ENCODE measurements at regions not wholly inside any gene's neighbourhood (a gene's known extent, or its start where the extent isn't known, plus 50 kb on each side); places are given as distances from the start of the nearest gene placed in this dataset.
"Not testable (repeated sequence)": the region's sequence is repeated elsewhere in the genome, so short reads cannot be mapped to it uniquely, and the experiment has no call there.

DNA sequence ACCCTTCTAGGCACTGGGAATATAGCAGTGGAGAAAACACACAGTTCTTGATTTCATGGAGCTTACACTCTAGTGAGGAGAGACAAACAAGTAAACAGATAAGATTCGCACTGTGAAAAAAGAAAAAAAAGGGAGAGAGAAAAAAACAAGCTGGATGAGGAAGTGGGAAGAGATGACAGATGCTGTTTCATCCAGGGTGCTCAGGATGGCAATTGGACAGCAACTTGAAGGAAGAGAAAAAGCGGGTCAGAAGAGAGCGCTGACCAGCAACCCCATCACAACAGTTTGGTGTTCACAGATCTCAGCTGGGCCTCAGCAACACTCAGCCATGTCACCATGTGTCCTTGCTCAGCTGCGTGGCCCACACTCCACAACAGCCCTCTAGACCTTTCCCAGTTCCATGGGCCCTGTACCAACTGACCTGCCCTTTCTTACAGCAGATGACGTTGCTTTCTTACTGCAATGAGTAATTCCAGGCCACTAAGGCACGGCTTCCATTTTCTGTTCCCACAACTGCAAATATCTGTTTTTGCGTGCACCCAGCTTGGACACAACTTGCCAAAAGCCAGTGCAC, 230.8 kb downstream of the MEX3B start:
- no peak for DNase-seq

- no peak for DNase-seq
These were observed 232.6 kb downstream of the MEX3B start for GRCh38 chr15:81813215-81813614.

DNA sequence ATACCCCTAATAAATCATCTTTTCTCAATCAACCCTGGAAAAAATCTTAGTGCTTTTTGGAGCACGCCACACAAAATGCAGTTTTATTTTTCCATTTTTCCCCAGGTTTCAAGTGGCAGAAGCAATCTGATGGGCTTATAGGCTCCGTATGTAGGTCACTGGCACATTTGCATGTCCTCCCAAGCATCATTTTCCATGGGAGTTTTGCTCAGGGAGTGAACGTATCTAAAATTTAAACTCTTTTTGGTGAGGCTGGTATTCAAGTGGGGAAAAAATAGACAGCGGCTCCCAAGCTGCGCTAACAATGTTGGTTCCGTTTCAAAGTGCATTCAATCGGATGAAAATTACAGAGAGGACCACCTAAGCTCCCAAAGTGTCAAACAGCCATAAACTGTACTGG, 233.4 kb downstream of the MEX3B start:
- no peak for DNase-seq

GRCh38 chr15:81811736-81812135, 234.1 kb downstream of the MEX3B start:
- no peak for DNase-seq

- peak in 1 of 2 donors; percentile 2 for DNase-seq
These were observed 236.3 kb downstream of the MEX3B start for GRCh38 chr15:81809543-81809942.

DNA sequence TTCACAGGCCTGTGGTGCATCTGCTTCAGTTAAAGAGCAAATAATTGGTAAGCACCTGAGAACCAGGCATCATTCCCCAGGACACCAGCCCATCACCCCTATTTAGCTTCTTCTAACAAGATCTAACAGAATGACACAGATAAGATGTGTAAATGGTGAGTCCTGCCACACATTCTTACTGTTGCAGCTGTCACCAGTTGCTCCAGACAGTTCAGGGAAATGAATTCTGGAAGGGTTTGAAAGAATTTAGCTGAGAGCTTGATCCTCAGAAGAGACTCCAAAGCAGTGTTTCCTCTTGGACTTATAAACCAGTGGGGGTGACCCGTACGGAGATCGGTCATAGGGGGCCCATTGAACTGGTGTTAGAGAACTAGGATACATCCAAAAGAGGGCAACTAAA, 238.0 kb downstream of the MEX3B start:
- no peak for DNase-seq

DNA sequence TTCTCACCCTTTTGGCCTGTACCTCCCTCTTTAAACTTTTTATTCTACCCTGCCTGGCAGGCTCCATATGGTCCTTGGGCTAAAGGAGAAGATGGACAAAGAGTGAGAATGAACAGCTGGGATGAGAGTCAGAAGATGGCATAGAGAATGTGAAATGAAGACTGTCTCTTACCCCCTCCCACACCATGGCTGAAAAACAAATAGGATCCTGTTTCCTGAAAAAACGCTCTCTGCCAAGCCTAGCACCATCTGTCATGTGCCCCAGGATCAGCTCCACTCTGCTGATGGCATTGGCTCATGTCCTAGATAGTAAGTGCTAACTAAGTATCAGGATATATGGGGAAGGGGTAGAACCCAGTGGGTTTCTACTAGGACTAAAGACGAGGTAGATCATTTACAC, 238.6 kb downstream of the MEX3B start:
- DNase-seq = no peak

DNA sequence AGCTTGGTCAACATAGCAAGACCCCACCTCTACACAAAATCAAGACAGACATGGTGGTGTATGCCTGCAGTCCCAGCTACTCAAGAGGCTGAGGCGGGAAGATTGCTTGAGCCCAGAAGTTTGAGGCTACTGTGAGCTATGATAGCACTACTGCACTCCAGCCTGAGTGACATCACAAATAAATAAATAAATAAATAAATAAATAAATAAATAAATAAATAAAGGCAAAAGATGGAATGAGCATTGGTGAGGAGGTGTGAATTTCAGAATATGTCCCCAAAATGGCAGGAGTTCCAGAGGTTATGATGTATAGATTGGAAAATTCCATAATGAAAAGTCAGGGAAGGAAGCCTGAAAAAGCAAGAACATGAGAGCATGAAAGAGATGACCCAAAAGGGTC, 249.9 kb downstream of the MEX3B start:
- DNase-seq = no peak

DNA sequence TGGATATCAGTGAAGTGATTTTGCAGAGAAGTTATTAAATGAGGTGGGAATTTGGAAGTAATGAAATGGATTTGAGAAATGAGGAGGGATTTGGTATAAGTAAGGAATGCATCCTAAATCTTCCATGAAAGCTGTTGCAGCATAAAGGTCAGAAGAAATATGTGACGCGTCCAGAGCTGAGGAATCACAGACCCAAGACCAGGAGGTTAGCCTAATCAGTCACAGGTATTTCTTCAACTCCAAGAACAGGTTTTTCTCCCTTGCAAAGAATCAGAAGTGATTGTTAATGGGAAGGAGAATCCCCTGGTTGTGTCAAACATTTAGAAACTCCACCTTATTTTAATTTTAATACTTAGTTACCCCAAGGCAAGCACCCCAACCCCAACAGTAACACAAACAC, 253.2 kb downstream of the MEX3B start:
- no peak for DNase-seq

- DNase-seq = not testable (repeated sequence)
These were observed 254.5 kb downstream of the MEX3B start for GRCh38 chr15:81791322-81791721.

- DNase-seq = no peak
These were observed 256.4 kb downstream of the MEX3B start for GRCh38 chr15:81789403-81789802.

DNA sequence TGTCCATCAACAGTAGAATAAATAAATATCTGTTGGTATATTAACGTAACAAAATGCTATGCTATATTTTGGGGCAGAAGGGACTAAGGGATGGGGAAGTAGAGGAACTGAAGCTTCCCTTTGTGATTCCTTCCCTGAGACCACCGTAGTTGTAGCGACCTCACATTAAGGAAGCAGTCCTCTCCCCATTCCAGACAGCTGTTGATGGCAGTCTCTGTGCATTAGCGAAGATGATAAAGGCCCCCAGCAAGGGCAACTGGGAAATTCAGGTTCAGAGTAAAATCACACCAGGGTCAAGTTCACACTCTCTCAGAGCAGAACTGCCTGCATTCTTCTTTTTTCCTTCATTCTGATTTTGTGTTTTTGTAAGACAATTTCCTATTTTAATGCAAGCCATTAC, 259.0 kb downstream of the MEX3B start:
- DNase-seq = no peak

DNA sequence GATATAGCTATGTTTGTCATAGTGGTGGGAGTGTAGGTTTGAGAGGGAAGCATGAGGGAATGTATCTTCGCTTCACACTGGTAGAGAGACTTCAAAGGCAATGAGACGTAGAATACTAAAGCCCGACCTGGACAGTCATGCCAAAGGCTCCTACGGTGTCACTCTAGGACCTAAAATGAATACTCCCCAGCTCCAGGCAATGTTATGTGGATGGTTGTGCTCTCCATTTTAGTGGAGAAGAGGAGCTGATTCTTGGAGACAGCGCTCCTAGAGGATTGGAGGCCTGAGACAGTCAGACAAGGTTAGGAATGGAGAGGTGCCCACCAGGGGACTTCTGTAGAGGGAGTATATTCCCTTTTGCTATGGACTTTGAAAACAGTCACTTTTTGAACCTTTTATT, 260.1 kb downstream of the MEX3B start:
- no peak for DNase-seq

DNA sequence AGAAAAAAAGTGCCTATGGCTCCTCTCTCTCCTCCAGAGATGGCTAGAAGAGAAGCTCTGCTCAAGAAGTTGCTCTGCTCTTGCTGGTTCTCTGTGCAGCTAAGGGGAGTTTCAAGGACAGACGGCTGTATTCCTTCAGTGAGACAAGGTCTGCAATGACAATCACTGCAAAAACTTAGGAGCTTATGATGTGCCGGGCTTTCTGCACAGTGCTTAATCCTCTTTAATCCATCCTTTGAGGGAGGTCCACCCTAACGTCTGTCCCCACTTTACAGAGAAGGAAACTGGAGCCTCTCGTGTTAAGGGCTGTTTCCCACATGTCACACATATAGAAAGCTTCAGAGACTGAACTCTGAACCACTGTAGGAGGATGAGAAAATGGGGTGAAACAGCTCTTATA, 260.6 kb downstream of the MEX3B start:
- DNase-seq = no peak

GRCh38 chr15:81784751-81785150, 261.1 kb downstream of the MEX3B start:
- DNase-seq = no peak

GRCh38 chr15:81783586-81783985, 262.2 kb downstream of the MEX3B start:
- no peak for DNase-seq

GRCh38 chr15:81783076-81783475, 262.7 kb downstream of the MEX3B start:
- DNase-seq = no peak

- no peak for DNase-seq
These were observed 264.4 kb downstream of the MEX3B start for GRCh38 chr15:81781395-81781794.

GRCh38 chr15:81780966-81781365, 264.9 kb downstream of the MEX3B start:
- DNase-seq = no peak

DNA sequence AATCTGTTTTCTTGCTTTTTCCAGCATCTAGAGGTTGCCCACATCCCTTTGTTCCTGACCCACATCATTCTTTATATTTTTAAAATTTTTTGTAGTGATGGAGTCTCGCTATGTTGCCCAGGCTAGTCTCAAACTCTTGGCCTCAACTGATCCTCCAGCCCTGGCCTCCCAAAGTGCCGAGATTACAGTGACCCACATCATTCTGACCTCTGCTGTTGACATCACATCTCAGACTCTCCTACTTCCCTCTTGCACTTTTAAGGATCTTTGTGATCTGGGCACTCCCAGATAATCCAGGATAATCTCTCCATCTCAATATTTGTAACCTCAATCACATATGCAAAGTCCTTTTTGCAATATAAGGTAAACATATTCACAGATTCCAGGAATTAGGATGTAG, 266.6 kb downstream of the MEX3B start:
- DNase-seq = no peak

GRCh38 chr15:81777546-81777945, 268.3 kb downstream of the MEX3B start:
- no peak for DNase-seq

DNA sequence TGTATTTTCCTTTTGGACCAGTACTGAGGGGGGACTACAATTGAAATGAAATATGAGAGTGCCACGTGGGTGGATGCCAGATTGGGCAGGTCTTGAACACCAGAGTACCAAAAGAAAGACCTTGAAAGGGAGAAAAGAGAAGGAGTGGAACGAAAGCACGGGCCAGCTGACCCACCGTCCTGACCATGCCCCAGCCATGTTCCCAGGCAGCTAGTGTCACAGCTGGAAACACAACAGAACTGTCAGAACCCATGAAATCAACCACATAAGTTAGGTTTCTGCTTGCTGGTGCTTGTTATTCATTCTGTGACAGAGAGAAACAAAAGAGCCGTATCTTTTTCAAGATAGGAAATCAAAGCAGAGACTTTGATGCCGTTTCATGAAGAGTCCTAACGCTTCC, 268.8 kb downstream of the MEX3B start:
- no peak for DNase-seq

- not testable (repeated sequence) for DNase-seq
These were observed 270.0 kb downstream of the MEX3B start for GRCh38 chr15:81775779-81776178.

GRCh38 chr15:81774309-81774708, 271.5 kb downstream of the MEX3B start:
- no peak for DNase-seq

- DNase-seq = no peak
These were observed 277.0 kb downstream of the MEX3B start for GRCh38 chr15:81768773-81769172.
